ENCODE measurements at regions not wholly inside any gene's neighbourhood (a gene's known extent, or its start where the extent isn't known, plus 50 kb on each side); places are given as distances from the start of the nearest gene placed in this dataset.

- no peak for TF ChIP-seq CTCF (IDR thresholded peaks at IDR 0.05)
- TF ChIP-seq, protein P1, sequence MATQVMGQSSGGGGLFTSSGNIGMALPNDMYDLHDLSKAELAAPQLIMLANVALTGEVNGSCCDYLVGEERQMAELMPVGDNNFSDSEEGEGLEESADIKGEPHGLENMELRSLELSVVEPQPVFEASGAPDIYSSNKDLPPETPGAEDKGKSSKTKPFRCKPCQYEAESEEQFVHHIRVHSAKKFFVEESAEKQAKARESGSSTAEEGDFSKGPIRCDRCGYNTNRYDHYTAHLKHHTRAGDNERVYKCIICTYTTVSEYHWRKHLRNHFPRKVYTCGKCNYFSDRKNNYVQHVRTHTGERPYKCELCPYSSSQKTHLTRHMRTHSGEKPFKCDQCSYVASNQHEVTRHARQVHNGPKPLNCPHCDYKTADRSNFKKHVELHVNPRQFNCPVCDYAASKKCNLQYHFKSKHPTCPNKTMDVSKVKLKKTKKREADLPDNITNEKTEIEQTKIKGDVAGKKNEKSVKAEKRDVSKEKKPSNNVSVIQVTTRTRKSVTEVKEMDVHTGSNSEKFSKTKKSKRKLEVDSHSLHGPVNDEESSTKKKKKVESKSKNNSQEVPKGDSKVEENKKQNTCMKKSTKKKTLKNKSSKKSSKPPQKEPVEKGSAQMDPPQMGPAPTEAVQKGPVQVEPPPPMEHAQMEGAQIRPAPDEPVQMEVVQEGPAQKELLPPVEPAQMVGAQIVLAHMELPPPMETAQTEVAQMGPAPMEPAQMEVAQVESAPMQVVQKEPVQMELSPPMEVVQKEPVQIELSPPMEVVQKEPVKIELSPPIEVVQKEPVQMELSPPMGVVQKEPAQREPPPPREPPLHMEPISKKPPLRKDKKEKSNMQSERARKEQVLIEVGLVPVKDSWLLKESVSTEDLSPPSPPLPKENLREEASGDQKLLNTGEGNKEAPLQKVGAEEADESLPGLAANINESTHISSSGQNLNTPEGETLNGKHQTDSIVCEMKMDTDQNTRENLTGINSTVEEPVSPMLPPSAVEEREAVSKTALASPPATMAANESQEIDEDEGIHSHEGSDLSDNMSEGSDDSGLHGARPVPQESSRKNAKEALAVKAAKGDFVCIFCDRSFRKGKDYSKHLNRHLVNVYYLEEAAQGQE (IDR thresholded peaks at IDR 0.05; ENCODE audit: insufficient read depth in 1 of 2, low read depth in 2 of 2, low read length in 1 of 2): no peak
- TF ChIP-seq POLR2AphosphoS5 (IDR thresholded peaks at IDR 0.05; ENCODE audit: low read depth, low read length): no peak
- no peak for TF ChIP-seq SIN3A (IDR thresholded peaks at IDR 0.05; ENCODE audit: borderline replicate concordance, insufficient read depth, low read depth, low read length)
These were observed 85.7 kb upstream of the BMPER start for GRCh38 chr7:33819658-33820057.
